Adrenal gland (tissue), 9 donors: ENCODE measurements at regions not wholly inside any gene's neighbourhood (a gene's known extent, or its start where the extent isn't known, plus 50 kb on each side); places are given as distances from the start of the nearest gene placed in this dataset.

Experiments used
- DNase-seq, 7 donors: peaks; one replicate each; pipeline ENCODE4 v3.0.0-alpha.2; 2019 to 2020
- H3K27ac ChIP-seq, 5 donors: fragments of 200-600 bp; sonication (generic) in 4 of 5; 1 replicate in 3 of 5; 2 replicates in 2 of 5; pipeline versions ENCODE4 v1.5.1 to v1.8.0; 2016 to 2020; ENCODE audit warnings: mild to moderate bottlenecking in 1 of 5
- H3K27me3 ChIP-seq: fragments of 200-600 bp; 2 replicates; pipeline ENCODE4 v1.8.0; 2021
- H3K36me3 ChIP-seq, 2 donors: fragments of 200-600 bp; replicated peaks in 1 of 2; 1 replicate in 1 of 2; 2 replicates in 1 of 2; pipeline versions ENCODE4 v1.5.1 to v1.8.0; 2018 to 2022
- H3K4me1 ChIP-seq, 2 donors: fragments of 200-600 bp; replicated peaks in 1 of 2; 1 replicate in 1 of 2; 2 replicates in 1 of 2; pipeline versions ENCODE4 v1.5.1 to v1.8.0; 2018 to 2021
- H3K4me3 ChIP-seq, 4 donors: fragments of 200-600 bp; sonication (generic) in 3 of 4; one replicate each; pipeline ENCODE4 v1.5.1; 2016 to 2018
- H3K9me3 ChIP-seq, 3 donors: fragments of 200-600 bp; sonication (generic) in 1 of 3; replicated peaks in 1 of 3; 1 replicate in 2 of 3; 2 replicates in 1 of 3; pipeline versions ENCODE4 v1.5.1 to v1.8.0; 2016 to 2021
- POLR2A ChIP-seq, 2 donors: fragments of 450-650 bp; IDR thresholded peaks; one replicate each; pipeline ENCODE4 v1.6.1; 2017; ENCODE audit warnings: antibody characterized with exemption in 2 of 2, mild to moderate bottlenecking in 2 of 2, moderate library complexity in 1 of 2
- WGBS, 4 donors: extraction: QIAGEN DNeasy Blood & Tissue Kit in 2 of 4; methylation state at CpG; one replicate each; pipeline versions ENCODE4 v1.1.5 to v1.1.7; 2013 to 2017; 5-methylcytosine and 5-hydroxymethylcytosine counted together
- intact Hi-C, 2 donors: fragments of 100-400 bp; cut with DNase I; formaldehyde crosslinking; loops; one replicate each; pipeline versions ENCODE4 v1.14.1 to v1.15.0; 2022 to 2023
- TF ChIP-seq, protein P1 (sequence below), 6 experiments: fragments of 450-650 bp in 4 of 6; fragments of 200-600 bp in 2 of 6; sonication (generic) in 1 of 6; IDR thresholded peaks; 1 replicate in 5 of 6; 2 replicates in 1 of 6; pipeline versions ENCODE4 v1.5.1 to v1.8.0; 2016 to 2021; ENCODE audit warnings: antibody characterized with exemption in 6 of 6, mild to moderate bottlenecking in 2 of 6, moderate library complexity in 1 of 6
- donor health status: healthy with polysubstance abuse.
- donor health status: Bipolar disorder and iron deficiency.
- donor health status: DM: yes; HTN: yes; CAD: no.
- donor health status: DM: no; HTN: no; CAD: no.
- donor health status: DM: no; HTN: no; CAD: no.

DNA sequence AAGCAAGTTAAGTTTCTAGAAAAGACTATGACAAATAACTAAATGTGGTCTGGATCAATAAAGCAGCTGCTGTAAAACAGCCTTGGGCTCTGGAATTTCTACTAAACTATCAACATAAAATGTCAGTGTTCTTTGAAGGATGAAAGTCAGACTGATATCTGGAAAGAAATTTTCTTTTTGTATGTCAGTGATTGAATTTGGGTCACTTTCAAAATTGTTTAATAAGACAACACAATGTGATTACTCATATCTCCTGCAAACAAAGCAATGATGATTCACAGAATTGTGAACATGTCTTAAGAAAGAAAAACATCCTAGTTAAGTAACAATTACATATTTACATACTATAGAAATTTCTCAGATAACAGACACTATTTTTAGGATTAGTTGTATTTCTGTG is 826.4 kb downstream of the PLA2G4A start:
- intact Hi-C loops: no loop called here
- no peaks in the 10 kb centered on the region for H3K27me3 ChIP-seq
- no peak for TF ChIP-seq POLR2A (IDR thresholded peaks at IDR 0.05)
- TF ChIP-seq, protein P1, sequence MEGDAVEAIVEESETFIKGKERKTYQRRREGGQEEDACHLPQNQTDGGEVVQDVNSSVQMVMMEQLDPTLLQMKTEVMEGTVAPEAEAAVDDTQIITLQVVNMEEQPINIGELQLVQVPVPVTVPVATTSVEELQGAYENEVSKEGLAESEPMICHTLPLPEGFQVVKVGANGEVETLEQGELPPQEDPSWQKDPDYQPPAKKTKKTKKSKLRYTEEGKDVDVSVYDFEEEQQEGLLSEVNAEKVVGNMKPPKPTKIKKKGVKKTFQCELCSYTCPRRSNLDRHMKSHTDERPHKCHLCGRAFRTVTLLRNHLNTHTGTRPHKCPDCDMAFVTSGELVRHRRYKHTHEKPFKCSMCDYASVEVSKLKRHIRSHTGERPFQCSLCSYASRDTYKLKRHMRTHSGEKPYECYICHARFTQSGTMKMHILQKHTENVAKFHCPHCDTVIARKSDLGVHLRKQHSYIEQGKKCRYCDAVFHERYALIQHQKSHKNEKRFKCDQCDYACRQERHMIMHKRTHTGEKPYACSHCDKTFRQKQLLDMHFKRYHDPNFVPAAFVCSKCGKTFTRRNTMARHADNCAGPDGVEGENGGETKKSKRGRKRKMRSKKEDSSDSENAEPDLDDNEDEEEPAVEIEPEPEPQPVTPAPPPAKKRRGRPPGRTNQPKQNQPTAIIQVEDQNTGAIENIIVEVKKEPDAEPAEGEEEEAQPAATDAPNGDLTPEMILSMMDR (IDR thresholded peaks at IDR 0.05): no peak
- no peak for DNase-seq
- no peak overlapping the region for H3K4me3 ChIP-seq
- H3K27ac ChIP-seq: no peak overlapping the region
- no peaks in the 10 kb centered on the region for H3K36me3 ChIP-seq
- H3K9me3 ChIP-seq: no peaks in the 10 kb centered on the region
- H3K4me1 ChIP-seq: no peaks in the 10 kb centered on the region

DNA sequence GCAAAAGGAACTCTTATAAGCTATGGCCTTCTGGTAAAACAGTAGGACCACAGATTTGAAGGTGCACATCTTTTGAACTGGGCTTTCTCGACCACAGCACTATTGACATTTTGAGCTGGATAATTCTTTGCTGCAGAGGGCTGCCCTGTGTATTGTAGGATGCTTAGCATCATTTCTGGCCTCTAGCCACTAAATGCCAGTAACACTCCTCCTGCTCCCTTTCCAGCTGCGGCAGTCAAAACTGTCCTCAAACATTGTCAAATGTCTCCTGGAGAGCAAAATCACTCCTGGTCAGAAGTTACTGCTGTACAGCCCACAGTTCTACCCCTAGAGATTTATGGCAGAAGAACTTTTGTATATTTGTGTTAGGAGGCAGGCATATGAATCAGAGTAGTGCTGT is 836.7 kb downstream of the PLA2G4A start:
- WGBS, 4 donors: 75 to 86% (median 80%) methylated on average over 2 of the region's 2 CpGs
- no peaks in the 10 kb centered on the region for H3K36me3 ChIP-seq
- H3K9me3 ChIP-seq: no peaks in the 10 kb centered on the region
- no peaks in the 10 kb centered on the region for H3K27me3 ChIP-seq
- TF ChIP-seq POLR2A (IDR thresholded peaks at IDR 0.05): no peak
- TF ChIP-seq, protein P1 (IDR thresholded peaks at IDR 0.05): no peak
- H3K27ac ChIP-seq: no peak overlapping the region
- DNase-seq: no peak
- no peak overlapping the region for H3K4me3 ChIP-seq
- H3K4me1 ChIP-seq: no peaks in the 10 kb centered on the region
- intact Hi-C loops: no loop called here

DNA sequence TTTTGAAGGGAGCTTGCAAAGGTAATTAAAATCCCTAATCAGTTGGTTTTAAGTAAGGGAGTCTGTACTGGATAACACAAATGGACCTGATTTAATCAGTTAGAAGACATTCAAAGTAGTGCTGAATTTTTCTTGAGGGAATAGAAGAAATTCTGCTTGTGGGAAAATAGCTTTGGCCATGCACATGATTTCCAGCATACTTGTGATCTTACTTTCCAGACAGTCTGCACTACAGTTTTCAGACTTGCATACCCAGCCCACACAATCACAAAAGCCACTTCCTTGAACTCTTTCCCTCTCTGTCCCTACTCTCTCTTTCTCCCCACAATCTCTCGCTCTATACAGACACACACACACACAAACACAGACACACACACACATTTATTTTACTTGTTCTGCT is 852.1 kb downstream of the PLA2G4A start:
- peaks cover 0 to 7% (median 0%) of the 10 kb centered on the region in 3 donors for H3K9me3 ChIP-seq
- no peak overlapping the region for H3K27ac ChIP-seq
- intact Hi-C loops: no loop called here
- no peaks in the 10 kb centered on the region for H3K36me3 ChIP-seq
- no peak for TF ChIP-seq POLR2A (IDR thresholded peaks at IDR 0.05)
- TF ChIP-seq, protein P1 (IDR thresholded peaks at IDR 0.05): no peak
- H3K27me3 ChIP-seq: no peaks in the 10 kb centered on the region
- WGBS, 4 donors: 73 to 89% (median 78%) methylated on average over 1 of the region's 1 CpG
- no peak for DNase-seq
- H3K4me1 ChIP-seq: no peaks in the 10 kb centered on the region
- no peak overlapping the region for H3K4me3 ChIP-seq

DNA sequence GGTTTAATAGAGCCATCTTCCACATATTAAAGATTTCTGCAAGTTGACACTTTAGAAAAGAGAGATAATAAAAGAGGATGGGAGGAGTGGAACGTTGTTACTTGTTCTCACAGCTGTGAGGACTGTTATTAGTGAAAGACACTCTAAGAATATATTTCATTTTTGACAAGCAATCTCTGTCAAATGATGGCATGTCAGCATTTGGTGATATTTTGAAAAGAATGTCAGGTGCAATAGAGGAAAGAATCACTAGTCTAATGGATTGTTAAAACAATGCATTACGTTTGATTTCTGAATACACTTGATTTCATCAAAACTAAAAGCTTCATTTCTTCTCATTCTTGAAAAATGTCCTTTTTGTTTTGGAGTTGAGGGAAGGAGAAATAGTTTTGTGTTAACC is 853.4 kb downstream of the PLA2G4A start:
- intact Hi-C loops: no loop called here
- WGBS, 4 donors: 44 to 52% (median 48%) methylated on average over 2 of the region's 2 CpGs
- TF ChIP-seq POLR2A (IDR thresholded peaks at IDR 0.05): no peak
- TF ChIP-seq, protein P1 (IDR thresholded peaks at IDR 0.05): no peak

More for the DNA sequence above, 853.4 kb downstream of the PLA2G4A start:
- H3K4me1 ChIP-seq: no peaks in the 10 kb centered on the region
- no peak overlapping the region for H3K27ac ChIP-seq
- no peaks in the 10 kb centered on the region for H3K27me3 ChIP-seq
- H3K4me3 ChIP-seq: no peak overlapping the region
- DNase-seq: no peak
- no peaks in the 10 kb centered on the region for H3K36me3 ChIP-seq
- peaks cover 0 to 7% (median 0%) of the 10 kb centered on the region in 3 donors for H3K9me3 ChIP-seq
